ENCODE measurements at regions not wholly inside any gene's neighbourhood (a gene's known extent, or its start where the extent isn't known, plus 50 kb on each side); places are given as distances from the start of the nearest gene placed in this dataset.
A peak's percentile ranks its signal among the peaks of the same experiment; 100 is the strongest.

DNA sequence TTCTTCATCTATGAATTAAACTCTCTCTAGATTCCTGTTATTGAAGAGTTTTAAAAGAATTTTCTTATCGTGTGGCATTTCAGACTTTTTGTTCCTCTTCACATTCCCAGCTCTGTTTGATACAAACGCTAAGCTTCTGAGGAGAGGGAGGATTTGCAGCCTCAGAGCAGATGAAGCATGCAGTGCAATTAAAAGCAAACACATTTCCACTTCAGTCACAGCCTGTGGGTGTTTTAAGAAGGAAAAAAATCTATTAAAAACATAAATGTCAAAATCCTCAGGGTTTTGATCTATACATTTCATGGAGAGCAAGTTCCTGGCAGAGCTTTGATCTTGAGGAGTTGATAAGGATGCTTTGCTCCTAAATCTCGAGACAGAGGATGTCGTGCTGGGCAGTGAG lies 442.4 kb upstream of the BOD1L1 start:
- Histone ChIP-seq H3K18ac (ENCODE audit: low read length) (no peak overlapping the region), H3K9ac (ENCODE audit: low read length) (no peak overlapping the region), H3K79me1 (ENCODE audit: low read length) (no peaks in the 10 kb centered on the region), H3K79me2 (ENCODE audit: control insufficient read depth, insufficient read depth, low read length, poor library complexity) (no peaks in the 10 kb centered on the region), H4K12ac (ENCODE audit: low read depth, low read length) (no peak overlapping the region), H4K8ac (ENCODE audit: low read depth, low read length) (no peak overlapping the region), H3K4me2 (ENCODE audit: low read length) (no peak overlapping the region), H3K4me1 (ENCODE audit: control insufficient read depth in 1 of 2, insufficient read depth in 2 of 2, low read length in 2 of 2) (no peaks in the 10 kb centered on the region), H2BK5ac (ENCODE audit: low read depth, low read length, poor library complexity) (no peak overlapping the region), H3K27me3 (ENCODE audit: insufficient read depth, low read length) (no peaks in the 10 kb centered on the region), H3K14ac (ENCODE audit: low read length) (no peak overlapping the region), H2BK12ac (ENCODE audit: low read length) (no peak overlapping the region), H4K91ac (ENCODE audit: low read depth, low read length) (no peak overlapping the region), H2BK120ac (ENCODE audit: insufficient read depth, low read length, poor library complexity) (no peak overlapping the region), H3K36me3 (ENCODE audit: control insufficient read depth in 1 of 2, insufficient read depth in 2 of 2, low read length in 2 of 2) (no peaks in the 10 kb centered on the region), H2AK5ac (ENCODE audit: low read length) (no peak overlapping the region), H3K9me3 (ENCODE audit: insufficient read depth, low read depth, low read length) (no peaks in the 10 kb centered on the region), H3K23ac (ENCODE audit: low read length) (no peak overlapping the region), H3K27ac (ENCODE audit: low read depth, low read length) (no peak overlapping the region), H2AFZ (ENCODE audit: insufficient read depth, low read length, poor library complexity) (no peak overlapping the region), H3K4me3 (ENCODE audit: low read depth, low read length) (no peak overlapping the region), H3K4ac (ENCODE audit: low read depth, low read length) (no peak overlapping the region)
- no peak for DNase-seq
- no CpG with 5 or more reads among the region's 4 CpGs for WGBS (ENCODE audit: extremely low coverage, insufficient coverage, insufficient read length)

DNA sequence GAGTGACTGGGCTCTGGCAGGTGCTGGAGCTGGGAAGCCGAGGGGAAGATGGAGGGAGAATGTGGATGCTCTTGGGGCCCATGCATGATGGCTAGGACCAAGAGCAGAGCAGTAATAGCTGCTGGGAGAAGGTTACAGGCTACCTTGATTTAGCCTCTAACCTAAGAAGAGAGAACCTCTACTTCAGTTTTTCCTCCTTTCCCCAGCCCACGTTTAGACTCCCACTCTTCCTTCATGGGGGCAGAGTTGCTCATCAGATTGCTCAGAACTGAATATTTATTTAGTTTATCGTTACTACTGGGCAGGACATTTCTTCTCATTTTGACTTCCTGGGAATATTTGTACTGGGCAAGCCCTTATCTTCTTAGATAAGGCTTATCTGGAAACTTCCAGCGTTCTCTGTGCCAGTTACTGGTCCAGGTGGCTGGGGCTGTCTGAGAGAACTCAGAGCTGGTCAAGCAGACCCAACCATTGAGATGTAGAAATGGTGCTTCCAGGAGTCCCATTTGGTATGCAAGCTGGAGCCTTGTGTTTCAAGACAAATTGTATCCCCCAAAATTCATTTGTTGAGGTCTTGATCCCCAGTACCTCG lies 442.9 kb upstream of the BOD1L1 start:
- Histone ChIP-seq H3K9ac (ENCODE audit: low read length) (no peak overlapping the region), H2BK5ac (ENCODE audit: low read depth, low read length, poor library complexity) (no peak overlapping the region), H3K27me3 (ENCODE audit: insufficient read depth, low read length) (no peaks in the 10 kb centered on the region), H3K4me1 (ENCODE audit: control insufficient read depth in 1 of 2, insufficient read depth in 2 of 2, low read length in 2 of 2) (no peaks in the 10 kb centered on the region), H3K9me3 (ENCODE audit: insufficient read depth, low read depth, low read length) (no peaks in the 10 kb centered on the region), H3K4me3 (ENCODE audit: low read depth, low read length) (no peak overlapping the region), H4K12ac (ENCODE audit: low read depth, low read length) (no peak overlapping the region), H3K4ac (ENCODE audit: low read depth, low read length) (no peak overlapping the region), H3K36me3 (ENCODE audit: control insufficient read depth in 1 of 2, insufficient read depth in 2 of 2, low read length in 2 of 2) (no peaks in the 10 kb centered on the region), H2AFZ (ENCODE audit: insufficient read depth, low read length, poor library complexity) (no peak overlapping the region), H3K79me2 (ENCODE audit: control insufficient read depth, insufficient read depth, low read length, poor library complexity) (no peaks in the 10 kb centered on the region), H2BK12ac (ENCODE audit: low read length) (no peak overlapping the region), H3K27ac (ENCODE audit: low read depth, low read length) (no peak overlapping the region), H3K18ac (ENCODE audit: low read length) (no peak overlapping the region), H3K4me2 (ENCODE audit: low read length) (no peak overlapping the region), H2BK120ac (ENCODE audit: insufficient read depth, low read length, poor library complexity) (no peak overlapping the region), H4K91ac (ENCODE audit: low read depth, low read length) (no peak overlapping the region), H4K8ac (ENCODE audit: low read depth, low read length) (no peak overlapping the region), H3K14ac (ENCODE audit: low read length) (no peak overlapping the region), H3K23ac (ENCODE audit: low read length) (no peak overlapping the region), H2AK5ac (ENCODE audit: low read length) (no peak overlapping the region), H3K79me1 (ENCODE audit: low read length) (no peaks in the 10 kb centered on the region)
- no peak for DNase-seq
- WGBS (ENCODE audit: extremely low coverage, insufficient coverage, insufficient read length): no CpG with 5 or more reads among the region's 5 CpGs

GRCh38 chr4:14072506-14072905 lies 445.0 kb upstream of the BOD1L1 start:
- H3K79me2 ChIP-seq (ENCODE audit: control insufficient read depth, insufficient read depth, low read length, poor library complexity): no peaks in the 10 kb centered on the region
- H2BK120ac ChIP-seq (ENCODE audit: insufficient read depth, low read length, poor library complexity): no peak overlapping the region
- H2AK5ac ChIP-seq (ENCODE audit: low read length): no peak overlapping the region

GRCh38 chr4:14076776-14077175 lies 449.3 kb upstream of the BOD1L1 start:
- no peak overlapping the region for H2BK120ac ChIP-seq (ENCODE audit: insufficient read depth, low read length, poor library complexity)
- H3K4me3 ChIP-seq (ENCODE audit: low read depth, low read length): no peak overlapping the region
- whole genome bisulfite sequencing (ENCODE audit: extremely low coverage, insufficient coverage, insufficient read length): no CpG with 5 or more reads among the region's 3 CpGs

More at GRCh38 chr4:14072506-14072905, 445.0 kb upstream of the BOD1L1 start:
- no peaks in the 10 kb centered on the region for H3K9me3 ChIP-seq (ENCODE audit: insufficient read depth, low read depth, low read length)
- H3K79me1 ChIP-seq (ENCODE audit: low read length): no peaks in the 10 kb centered on the region
- no peak overlapping the region for H3K4ac ChIP-seq (ENCODE audit: low read depth, low read length)
- no peak overlapping the region for H4K12ac ChIP-seq (ENCODE audit: low read depth, low read length)
- H3K14ac ChIP-seq (ENCODE audit: low read length): no peak overlapping the region
- no peak overlapping the region for H4K8ac ChIP-seq (ENCODE audit: low read depth, low read length)
- no peak overlapping the region for H3K23ac ChIP-seq (ENCODE audit: low read length)
- H3K4me1 ChIP-seq (ENCODE audit: control insufficient read depth in 1 of 2, insufficient read depth in 2 of 2, low read length in 2 of 2): no peaks in the 10 kb centered on the region
- no peak overlapping the region for H2BK12ac ChIP-seq (ENCODE audit: low read length)
- peak in 1 of 2 donors; percentile 34 for DNase-seq
- no peak overlapping the region for H3K4me2 ChIP-seq (ENCODE audit: low read length)
- no peaks in the 10 kb centered on the region for H3K36me3 ChIP-seq (ENCODE audit: control insufficient read depth in 1 of 2, insufficient read depth in 2 of 2, low read length in 2 of 2)
- no peak overlapping the region for H4K91ac ChIP-seq (ENCODE audit: low read depth, low read length)
- H2AFZ ChIP-seq (ENCODE audit: insufficient read depth, low read length, poor library complexity): no peak overlapping the region
- H2BK5ac ChIP-seq (ENCODE audit: low read depth, low read length, poor library complexity): no peak overlapping the region
- H3K27ac ChIP-seq (ENCODE audit: low read depth, low read length): no peak overlapping the region
- H3K9ac ChIP-seq (ENCODE audit: low read length): no peak overlapping the region
- no peak overlapping the region for H3K18ac ChIP-seq (ENCODE audit: low read length)
- H3K4me3 ChIP-seq (ENCODE audit: low read depth, low read length): no peak overlapping the region
- no peaks in the 10 kb centered on the region for H3K27me3 ChIP-seq (ENCODE audit: insufficient read depth, low read length)

More at GRCh38 chr4:14076776-14077175, 449.3 kb upstream of the BOD1L1 start:
- Histone ChIP-seq H3K14ac (ENCODE audit: low read length) (no peak overlapping the region), H3K9ac (ENCODE audit: low read length) (no peak overlapping the region), H3K79me2 (ENCODE audit: control insufficient read depth, insufficient read depth, low read length, poor library complexity) (no peaks in the 10 kb centered on the region), H4K8ac (ENCODE audit: low read depth, low read length) (no peak overlapping the region), H3K18ac (ENCODE audit: low read length) (no peak overlapping the region), H3K4me1 (ENCODE audit: control insufficient read depth in 1 of 2, insufficient read depth in 2 of 2, low read length in 2 of 2) (no peaks in the 10 kb centered on the region), H3K36me3 (ENCODE audit: control insufficient read depth in 1 of 2, insufficient read depth in 2 of 2, low read length in 2 of 2) (no peaks in the 10 kb centered on the region), H2AK5ac (ENCODE audit: low read length) (no peak overlapping the region), H3K4ac (ENCODE audit: low read depth, low read length) (no peak overlapping the region), H3K27me3 (ENCODE audit: insufficient read depth, low read length) (no peaks in the 10 kb centered on the region), H3K23ac (ENCODE audit: low read length) (no peak overlapping the region), H2AFZ (ENCODE audit: insufficient read depth, low read length, poor library complexity) (no peak overlapping the region), H3K79me1 (ENCODE audit: low read length) (no peaks in the 10 kb centered on the region), H4K12ac (ENCODE audit: low read depth, low read length) (no peak overlapping the region), H3K27ac (ENCODE audit: low read depth, low read length) (no peak overlapping the region), H4K91ac (ENCODE audit: low read depth, low read length) (no peak overlapping the region), H2BK12ac (ENCODE audit: low read length) (no peak overlapping the region), H2BK5ac (ENCODE audit: low read depth, low read length, poor library complexity) (no peak overlapping the region), H3K4me2 (ENCODE audit: low read length) (no peak overlapping the region), H3K9me3 (ENCODE audit: insufficient read depth, low read depth, low read length) (no peaks in the 10 kb centered on the region)
- DNase-seq: no peak

Measured in trophoblast cell (in vitro differentiated cells and primary cell).